ENCODE measurements at regions not wholly inside any gene's neighbourhood (a gene's known extent, or its start where the extent isn't known, plus 50 kb on each side); places are given as distances from the start of the nearest gene placed in this dataset.
"Not testable (repeated sequence)": the region's sequence is repeated elsewhere in the genome, so short reads cannot be mapped to it uniquely, and the experiment has no call there.

- H3K27ac ChIP-seq (ENCODE audit: low read depth in 1 of 3, low read length in 2 of 3): no peak overlapping the region
- FAIRE-seq: no peak
- H3K36me3 ChIP-seq (ENCODE audit: control insufficient read depth in 3 of 3, insufficient read depth in 2 of 3, low read depth in 1 of 3, low read length in 3 of 3): no peaks in the 10 kb centered on the region
- H3K4me1 ChIP-seq (ENCODE audit: control insufficient read depth in 3 of 3, insufficient read depth in 2 of 3, low read depth in 1 of 3, low read length in 2 of 3): no peaks in the 10 kb centered on the region
- 59 to 84% (median 64%) methylated on average over 2 of the region's 2 CpGs for WGBS, 3 donors
- no peaks in the 10 kb centered on the region for H3K27me3 ChIP-seq (ENCODE audit: control insufficient read depth in 3 of 3, insufficient read depth in 3 of 3, low read length in 3 of 3)
- DNase-seq: no peak
- no peak overlapping the region for H3K4me3 ChIP-seq (ENCODE audit: low read depth in 1 of 3, low read length in 3 of 3)
- no peaks in the 10 kb centered on the region for H3K9me3 ChIP-seq (ENCODE audit: control insufficient read depth in 2 of 2, insufficient read depth in 1 of 2, low read depth in 1 of 2, low read length in 1 of 2)
These were observed 92.0 kb upstream of the PTPN13 start for GRCh38 chr4:86502081-86502480.

DNA sequence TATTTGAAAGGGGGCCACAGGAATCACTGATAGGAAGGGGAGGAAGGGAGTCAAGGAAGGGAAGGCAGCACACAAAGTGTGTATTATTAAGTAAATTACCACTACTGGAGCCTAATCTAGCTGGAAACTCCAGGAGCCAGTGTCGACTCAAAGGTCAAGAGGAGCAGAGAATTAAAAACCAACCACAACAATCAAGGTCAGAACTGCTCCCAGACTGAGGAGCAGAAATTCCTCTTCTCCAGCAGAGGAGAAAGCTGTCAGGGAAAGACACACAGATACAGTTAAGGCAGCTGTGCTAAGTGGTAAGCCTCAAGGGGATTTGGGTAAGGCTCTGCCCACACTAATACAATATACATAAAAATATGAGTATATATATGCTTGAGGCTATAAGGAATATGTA lies 87.5 kb upstream of the PTPN13 start:
- FAIRE-seq: no peak
- H3K9me3 ChIP-seq (ENCODE audit: control insufficient read depth in 2 of 2, insufficient read depth in 1 of 2, low read depth in 1 of 2, low read length in 1 of 2): no peaks in the 10 kb centered on the region
- WGBS, 3 donors: 8 to 38% (median 16%) methylated on average over 1 of the region's 1 CpG

GRCh38 chr4:86508436-86508835 lies 85.7 kb upstream of the PTPN13 start:
- no peak overlapping the region for H3K4me3 ChIP-seq (ENCODE audit: low read depth in 1 of 3, low read length in 3 of 3)

More for the DNA sequence above, 87.5 kb upstream of the PTPN13 start:
- Histone ChIP-seq H3K4me1 (ENCODE audit: control insufficient read depth in 3 of 3, insufficient read depth in 2 of 3, low read depth in 1 of 3, low read length in 2 of 3) (no peaks in the 10 kb centered on the region), H3K27ac (ENCODE audit: low read depth in 1 of 3, low read length in 2 of 3) (no peak overlapping the region), H3K4me3 (ENCODE audit: low read depth in 1 of 3, low read length in 3 of 3) (no peak overlapping the region), H3K36me3 (ENCODE audit: control insufficient read depth in 3 of 3, insufficient read depth in 2 of 3, low read depth in 1 of 3, low read length in 3 of 3) (no peaks in the 10 kb centered on the region), H3K27me3 (ENCODE audit: control insufficient read depth in 3 of 3, insufficient read depth in 3 of 3, low read length in 3 of 3) (no peaks in the 10 kb centered on the region)
- peak in 1 of 2 donors; percentile 2 for DNase-seq

DNA sequence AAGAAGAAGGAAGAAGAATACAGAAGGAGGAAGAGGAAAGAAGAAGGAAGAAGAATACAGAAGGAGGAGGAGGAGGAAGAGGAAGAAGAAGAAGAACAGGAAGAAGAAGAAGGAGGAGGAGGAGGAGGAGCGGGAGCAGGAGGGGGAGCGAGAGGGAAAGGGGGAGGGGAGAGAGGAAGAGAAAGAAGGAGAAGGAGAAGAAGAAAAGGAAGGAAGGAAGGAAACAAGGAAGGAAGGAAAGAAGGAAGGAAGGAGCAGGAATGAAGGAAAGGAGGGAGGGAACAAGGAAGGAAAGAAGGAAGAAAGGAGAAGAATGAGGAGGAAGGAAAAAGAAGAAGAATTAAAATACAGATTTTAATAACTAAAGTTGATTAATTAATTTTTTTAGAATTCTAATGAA lies 82.5 kb upstream of the PTPN13 start:
- FAIRE-seq (no peak), DNase-seq (no peak)
- Histone ChIP-seq H3K27ac (ENCODE audit: low read depth in 1 of 3, low read length in 2 of 3) (no peak overlapping the region), H3K9me3 (ENCODE audit: control insufficient read depth in 2 of 2, insufficient read depth in 1 of 2, low read depth in 1 of 2, low read length in 1 of 2) (no peaks in the 10 kb centered on the region), H3K4me1 (ENCODE audit: control insufficient read depth in 3 of 3, insufficient read depth in 2 of 3, low read depth in 1 of 3, low read length in 2 of 3) (no peaks in the 10 kb centered on the region), H3K27me3 (ENCODE audit: control insufficient read depth in 3 of 3, insufficient read depth in 3 of 3, low read length in 3 of 3) (no peaks in the 10 kb centered on the region), H3K36me3 (ENCODE audit: control insufficient read depth in 3 of 3, insufficient read depth in 2 of 3, low read depth in 1 of 3, low read length in 3 of 3) (no peaks in the 10 kb centered on the region), H3K4me3 (ENCODE audit: low read depth in 1 of 3, low read length in 3 of 3) (no peak overlapping the region)
- 81 to 91% (median 85%) methylated on average over 2 of the region's 2 CpGs for WGBS, 3 donors

More at GRCh38 chr4:86508436-86508835, 85.7 kb upstream of the PTPN13 start:
- no peak for FAIRE-seq
- Histone ChIP-seq H3K36me3 (ENCODE audit: control insufficient read depth in 3 of 3, insufficient read depth in 2 of 3, low read depth in 1 of 3, low read length in 3 of 3) (no peaks in the 10 kb centered on the region), H3K4me1 (ENCODE audit: control insufficient read depth in 3 of 3, insufficient read depth in 2 of 3, low read depth in 1 of 3, low read length in 2 of 3) (no peaks in the 10 kb centered on the region), H3K27ac (ENCODE audit: low read depth in 1 of 3, low read length in 2 of 3) (no peak overlapping the region), H3K9me3 (ENCODE audit: control insufficient read depth in 2 of 2, insufficient read depth in 1 of 2, low read depth in 1 of 2, low read length in 1 of 2) (no peaks in the 10 kb centered on the region), H3K27me3 (ENCODE audit: control insufficient read depth in 3 of 3, insufficient read depth in 3 of 3, low read length in 3 of 3) (no peaks in the 10 kb centered on the region)
- 59 to 73% (median 62%) methylated on average over 3 of the region's 3 CpGs for WGBS, 3 donors
- no peak for DNase-seq

- Histone ChIP-seq H3K4me3 (ENCODE audit: low read depth in 1 of 3, low read length in 3 of 3) (no peak overlapping the region), H3K27ac (ENCODE audit: low read depth in 1 of 3, low read length in 2 of 3) (no peak overlapping the region), H3K27me3 (ENCODE audit: control insufficient read depth in 3 of 3, insufficient read depth in 3 of 3, low read length in 3 of 3) (no peaks in the 10 kb centered on the region), H3K4me1 (ENCODE audit: control insufficient read depth in 3 of 3, insufficient read depth in 2 of 3, low read depth in 1 of 3, low read length in 2 of 3) (no peaks in the 10 kb centered on the region), H3K36me3 (ENCODE audit: control insufficient read depth in 3 of 3, insufficient read depth in 2 of 3, low read depth in 1 of 3, low read length in 3 of 3) (no peaks in the 10 kb centered on the region), H3K9me3 (ENCODE audit: control insufficient read depth in 2 of 2, insufficient read depth in 1 of 2, low read depth in 1 of 2, low read length in 1 of 2) (no peaks in the 10 kb centered on the region)
- DNase-seq (no peak), FAIRE-seq (no peak)
These were observed 81.5 kb upstream of the PTPN13 start for GRCh38 chr4:86512631-86513030.

DNA sequence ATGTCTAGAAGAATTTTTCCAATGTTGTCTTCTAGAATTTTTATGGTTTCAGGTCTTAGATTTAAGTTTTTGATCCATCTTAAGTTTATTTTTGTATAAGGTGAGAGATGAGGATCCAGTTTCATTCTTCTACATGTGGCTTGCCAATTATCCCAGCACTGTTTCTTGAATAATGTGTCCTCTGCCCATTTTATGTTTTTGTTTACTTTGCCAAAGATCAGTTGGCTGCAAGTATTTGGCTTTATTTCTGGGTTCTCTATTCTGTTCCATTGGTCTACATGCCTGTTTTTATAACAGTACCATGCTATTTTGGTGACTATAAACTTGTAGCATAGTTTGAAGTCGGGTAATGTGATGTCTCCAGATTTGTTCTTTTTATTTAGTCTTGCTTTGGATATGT lies 78.2 kb upstream of the PTPN13 start:
- H3K4me1 ChIP-seq (ENCODE audit: control insufficient read depth in 3 of 3, insufficient read depth in 2 of 3, low read depth in 1 of 3, low read length in 2 of 3); DNase-seq; H3K27ac ChIP-seq (ENCODE audit: low read depth in 1 of 3, low read length in 2 of 3); FAIRE-seq; H3K4me3 ChIP-seq (ENCODE audit: low read depth in 1 of 3, low read length in 3 of 3); H3K9me3 ChIP-seq (ENCODE audit: control insufficient read depth in 2 of 2, insufficient read depth in 1 of 2, low read depth in 1 of 2, low read length in 1 of 2); H3K36me3 ChIP-seq (ENCODE audit: control insufficient read depth in 3 of 3, insufficient read depth in 2 of 3, low read depth in 1 of 3, low read length in 3 of 3); H3K27me3 ChIP-seq (ENCODE audit: control insufficient read depth in 3 of 3, insufficient read depth in 3 of 3, low read length in 3 of 3): not testable (repeated sequence)
- WGBS, 3 donors: 46 to 84% (median 80%) methylated on average over 1 of the region's 1 CpG

DNA sequence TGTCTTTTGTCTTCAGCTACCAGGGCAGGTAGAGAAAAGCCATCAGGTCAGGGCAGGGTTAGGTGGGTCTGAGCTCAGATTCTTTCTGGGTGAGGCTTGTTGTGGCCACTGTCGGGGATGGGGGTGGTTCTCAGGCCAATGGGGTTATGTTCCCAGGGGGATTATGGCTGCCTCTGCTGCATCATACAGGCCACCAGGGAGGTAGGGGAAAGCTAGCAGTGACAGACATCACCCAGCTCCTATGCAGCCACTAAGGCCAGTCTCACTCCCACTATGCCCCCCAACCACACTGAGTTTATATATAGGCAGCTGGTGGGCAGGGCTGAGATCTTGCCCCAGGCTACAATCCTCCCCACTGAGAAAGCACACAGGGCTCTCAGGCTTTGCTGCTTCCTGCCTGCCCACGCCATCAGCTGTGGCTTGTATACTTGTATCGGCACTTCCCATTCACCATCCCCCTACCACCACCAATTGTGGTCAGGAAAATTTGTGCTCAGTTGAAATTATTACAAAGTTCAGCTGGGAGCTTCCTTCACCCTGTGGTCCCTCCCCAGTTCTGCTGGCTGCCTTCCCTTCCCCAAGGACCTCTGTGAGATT lies 72.6 kb upstream of the PTPN13 start:
- Histone ChIP-seq H3K4me1 (ENCODE audit: control insufficient read depth in 3 of 3, insufficient read depth in 2 of 3, low read depth in 1 of 3, low read length in 2 of 3) (no peaks in the 10 kb centered on the region), H3K27me3 (ENCODE audit: control insufficient read depth in 3 of 3, insufficient read depth in 3 of 3, low read length in 3 of 3) (no peaks in the 10 kb centered on the region), H3K4me3 (ENCODE audit: low read depth in 1 of 3, low read length in 3 of 3) (no peak overlapping the region), H3K9me3 (ENCODE audit: control insufficient read depth in 2 of 2, insufficient read depth in 1 of 2, low read depth in 1 of 2, low read length in 1 of 2) (peaks cover 0 to 16% of the 10 kb centered on the region in 2 donors), H3K27ac (ENCODE audit: low read depth in 1 of 3, low read length in 2 of 3) (no peak overlapping the region), H3K36me3 (ENCODE audit: control insufficient read depth in 3 of 3, insufficient read depth in 2 of 3, low read depth in 1 of 3, low read length in 3 of 3) (no peaks in the 10 kb centered on the region)
- 85 to 88% (median 87%) methylated on average over 3 of the region's 3 CpGs for WGBS, 3 donors
- FAIRE-seq (no peak), DNase-seq (no peak)

- Histone ChIP-seq H3K4me1 (ENCODE audit: control insufficient read depth in 3 of 3, insufficient read depth in 2 of 3, low read depth in 1 of 3, low read length in 2 of 3) (no peaks in the 10 kb centered on the region), H3K27ac (ENCODE audit: low read depth in 1 of 3, low read length in 2 of 3) (no peak overlapping the region), H3K36me3 (ENCODE audit: control insufficient read depth in 3 of 3, insufficient read depth in 2 of 3, low read depth in 1 of 3, low read length in 3 of 3) (no peaks in the 10 kb centered on the region), H3K27me3 (ENCODE audit: control insufficient read depth in 3 of 3, insufficient read depth in 3 of 3, low read length in 3 of 3) (no peaks in the 10 kb centered on the region), H3K4me3 (ENCODE audit: low read depth in 1 of 3, low read length in 3 of 3) (no peak overlapping the region), H3K9me3 (ENCODE audit: control insufficient read depth in 2 of 2, insufficient read depth in 1 of 2, low read depth in 1 of 2, low read length in 1 of 2) (peaks cover 0 to 16% of the 10 kb centered on the region in 2 donors)
- DNase-seq: no peak
- FAIRE-seq: no peak
- WGBS, 3 donors: 49 to 69% (median 51%) methylated on average over 4 of the region's 4 CpGs
These were observed 71.8 kb upstream of the PTPN13 start for GRCh38 chr4:86522349-86522748.

DNA sequence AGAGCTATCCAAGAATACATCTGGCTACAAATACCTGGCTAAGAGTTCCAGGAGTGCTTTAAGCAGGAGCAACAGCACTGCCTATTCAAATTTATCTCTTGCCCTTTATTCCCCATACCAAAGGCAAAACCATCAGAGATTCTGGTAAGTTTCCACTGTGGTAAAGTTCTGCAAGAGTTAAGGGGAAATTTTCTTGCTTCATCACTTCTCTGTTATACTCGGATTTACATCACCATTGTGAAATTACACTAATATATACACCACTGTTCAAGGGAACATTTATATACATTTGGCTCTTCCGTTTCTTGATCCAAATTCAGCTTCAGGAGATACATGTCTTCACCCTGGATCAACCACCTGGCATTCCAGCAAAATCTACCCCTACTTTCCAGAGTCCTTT lies 70.8 kb upstream of the PTPN13 start:
- 61 to 78% (median 71%) methylated on average over 2 of the region's 2 CpGs for WGBS, 3 donors
- no peak for FAIRE-seq

More for the DNA sequence above, 70.8 kb upstream of the PTPN13 start:
- H3K4me1 ChIP-seq (ENCODE audit: control insufficient read depth in 3 of 3, insufficient read depth in 2 of 3, low read depth in 1 of 3, low read length in 2 of 3): no peaks in the 10 kb centered on the region
- no peak for DNase-seq
- no peaks in the 10 kb centered on the region for H3K36me3 ChIP-seq (ENCODE audit: control insufficient read depth in 3 of 3, insufficient read depth in 2 of 3, low read depth in 1 of 3, low read length in 3 of 3)
- H3K4me3 ChIP-seq (ENCODE audit: low read depth in 1 of 3, low read length in 3 of 3): no peak overlapping the region
- H3K27ac ChIP-seq (ENCODE audit: low read depth in 1 of 3, low read length in 2 of 3): no peak overlapping the region
- H3K9me3 ChIP-seq (ENCODE audit: control insufficient read depth in 2 of 2, insufficient read depth in 1 of 2, low read depth in 1 of 2, low read length in 1 of 2): peaks cover 0 to 16% of the 10 kb centered on the region in 2 donors
- no peaks in the 10 kb centered on the region for H3K27me3 ChIP-seq (ENCODE audit: control insufficient read depth in 3 of 3, insufficient read depth in 3 of 3, low read length in 3 of 3)

Measured in small intestine (tissue), 7 donors.